Muscle layer of colon (tissue), 2 donors: ENCODE measurements at regions not wholly inside any gene's neighbourhood (a gene's known extent, or its start where the extent isn't known, plus 50 kb on each side); places are given as distances from the start of the nearest gene placed in this dataset.
"Not testable (repeated sequence)": the region's sequence is repeated elsewhere in the genome, so short reads cannot be mapped to it uniquely, and the experiment has no call there.

Source experiments
- H3K27ac ChIP-seq: one replicate; pipeline ENCODE4 v1.7.0; 2013; ENCODE audit warnings: low read depth, mild to moderate bottlenecking, low read length, moderate library complexity
- H3K27me3 ChIP-seq, 2 donors: one replicate each; pipeline ENCODE4 v1.7.0; 2013; ENCODE audit warnings: low read length in 2 of 2, mild to moderate bottlenecking in 2 of 2; ENCODE audit not compliant: insufficient read depth in 2 of 2, control insufficient read depth in 1 of 2
- H3K36me3 ChIP-seq: one replicate; pipeline ENCODE4 v1.7.0; 2013; ENCODE audit warnings: mild to moderate bottlenecking, low read length; ENCODE audit not compliant: insufficient read depth
- H3K4me1 ChIP-seq: one replicate; pipeline ENCODE4 v1.7.0; 2013; ENCODE audit warnings: mild to moderate bottlenecking, low read length; ENCODE audit not compliant: insufficient read depth
- H3K4me3 ChIP-seq, 2 donors: one replicate each; pipeline ENCODE4 v1.7.0; 2013; ENCODE audit warnings: low read length in 2 of 2, low read depth in 1 of 2, mild to moderate bottlenecking in 1 of 2, moderate library complexity in 1 of 2
- H3K9ac ChIP-seq: one replicate; pipeline ENCODE4 v1.7.0; 2013; ENCODE audit warnings: low read length
- H3K9me3 ChIP-seq: one replicate; pipeline ENCODE4 v1.7.0; 2013; ENCODE audit warnings: mild to moderate bottlenecking, low read length
- donor health status: abdominal sarcoma.
- donor health status: Adenocarcinoma of cecum.

DNA sequence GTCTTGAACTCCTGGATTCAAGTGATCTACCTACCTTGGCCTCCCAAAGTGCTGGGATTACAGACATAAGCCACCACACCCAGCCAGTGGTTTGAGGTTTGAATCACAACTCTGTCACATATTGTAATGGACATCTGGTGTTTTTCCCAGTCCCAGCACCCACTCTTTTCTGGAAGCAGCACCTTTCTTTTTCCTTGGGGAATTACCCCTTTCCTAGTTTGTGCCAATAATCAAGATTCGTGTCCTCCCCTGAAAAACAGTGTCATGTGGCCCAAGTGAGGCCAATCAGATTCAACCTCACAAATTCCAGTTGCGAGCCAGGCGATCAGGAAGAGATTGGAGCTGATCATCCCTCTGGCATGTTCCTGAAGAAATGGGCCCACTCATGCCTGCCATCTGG lies 71.7 kb upstream of the SGK1 start:
- no peaks in the 10 kb centered on the region for H3K4me1 ChIP-seq
- H3K4me3 ChIP-seq, result no peak overlapping the region
- no peak overlapping the region for H3K27ac ChIP-seq
- H3K36me3 ChIP-seq, result no peaks in the 10 kb centered on the region
- no peak overlapping the region for H3K9ac ChIP-seq
- no peaks in the 10 kb centered on the region for H3K9me3 ChIP-seq
- no peaks in the 10 kb centered on the region for H3K27me3 ChIP-seq

DNA sequence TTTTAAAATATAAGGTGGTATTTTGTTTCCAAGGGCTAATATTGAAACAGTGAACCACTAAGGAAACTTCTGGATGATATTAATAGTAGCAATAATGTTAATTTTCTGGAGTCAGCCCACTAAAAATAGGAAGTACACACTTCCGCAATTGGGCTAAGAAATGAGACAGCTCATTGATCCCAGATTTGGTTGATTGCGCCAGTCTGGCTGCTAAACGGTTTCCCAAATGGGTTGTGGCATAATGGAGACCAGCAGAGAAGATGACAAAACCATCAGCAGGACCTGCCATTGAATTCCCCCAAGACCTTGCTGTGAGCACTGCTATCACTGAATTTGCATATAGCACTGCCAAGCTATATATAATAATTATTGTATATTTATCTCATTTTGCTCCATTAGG lies 71.2 kb upstream of the SGK1 start:
- Histone ChIP-seq H3K36me3 (no peaks in the 10 kb centered on the region), H3K4me3 (no peak overlapping the region), H3K9me3 (no peaks in the 10 kb centered on the region), H3K27me3 (no peaks in the 10 kb centered on the region), H3K4me1 (no peaks in the 10 kb centered on the region), H3K27ac (no peak overlapping the region), H3K9ac (no peak overlapping the region)

DNA sequence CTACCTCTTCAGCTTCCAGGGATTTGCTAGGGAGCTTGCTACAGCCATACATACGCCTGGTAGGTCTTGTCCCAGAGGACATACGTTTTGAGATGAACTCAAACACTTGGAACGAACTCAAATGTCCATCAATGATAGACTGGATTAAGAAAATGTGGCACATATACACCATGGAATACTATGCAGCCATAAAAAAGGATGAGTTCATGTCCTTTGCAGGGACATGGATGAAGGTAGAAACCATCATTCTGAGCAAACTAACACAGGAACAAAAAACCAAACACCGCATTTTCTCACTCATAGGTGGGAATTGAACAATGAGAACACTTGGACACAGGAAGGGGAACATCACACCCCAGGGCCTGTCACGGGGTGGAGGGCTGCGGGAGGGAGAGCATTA lies 68.6 kb upstream of the SGK1 start:
- not testable (repeated sequence) for H3K27me3 ChIP-seq, H3K9me3 ChIP-seq, H3K4me3 ChIP-seq, H3K36me3 ChIP-seq, H3K27ac ChIP-seq, H3K4me1 ChIP-seq, H3K9ac ChIP-seq

DNA sequence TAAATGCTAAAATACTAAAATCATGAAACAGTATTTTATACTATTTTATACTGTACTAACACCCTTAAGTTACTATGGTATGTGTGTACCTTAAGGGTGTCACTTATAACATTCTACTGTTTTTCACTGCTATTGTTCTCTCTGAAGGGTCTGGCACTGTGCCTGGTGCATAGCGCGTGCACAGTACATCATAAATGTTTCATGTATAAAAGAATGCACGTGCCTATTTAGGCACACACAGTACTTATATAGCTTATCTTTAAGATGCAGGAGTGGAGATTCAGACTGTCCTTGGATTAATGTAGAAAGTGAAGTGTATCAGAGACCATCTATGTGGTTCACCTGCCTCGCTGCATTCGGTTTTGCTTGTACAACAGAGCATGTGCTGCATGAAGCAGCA lies 64.0 kb upstream of the SGK1 start:
- no peaks in the 10 kb centered on the region for H3K27me3 ChIP-seq
- no peak overlapping the region for H3K4me3 ChIP-seq
- no peaks in the 10 kb centered on the region for H3K9me3 ChIP-seq
- H3K27ac ChIP-seq, result no peak overlapping the region
- no peaks in the 10 kb centered on the region for H3K4me1 ChIP-seq
- no peak overlapping the region for H3K9ac ChIP-seq
- H3K36me3 ChIP-seq, result no peaks in the 10 kb centered on the region

DNA sequence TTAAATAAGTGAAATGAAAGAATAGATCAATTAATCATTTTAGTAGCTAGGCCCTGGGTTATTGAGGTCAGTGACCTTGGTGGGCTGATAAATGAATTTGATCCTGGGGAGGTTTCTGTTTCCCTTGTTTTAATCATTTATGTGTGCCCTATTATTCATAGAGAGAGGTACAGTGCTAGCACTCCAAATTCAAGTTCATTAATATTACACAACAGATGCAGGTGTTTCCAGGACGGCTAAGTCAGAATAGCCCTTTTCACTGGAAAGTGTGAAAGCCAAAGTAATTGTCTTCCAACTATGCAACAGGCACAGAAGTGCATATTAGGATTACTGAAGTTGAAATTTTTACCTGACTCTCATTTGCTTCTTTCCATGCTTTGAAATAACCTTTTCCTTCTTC lies 61.7 kb upstream of the SGK1 start:
- Histone ChIP-seq H3K9me3 (no peaks in the 10 kb centered on the region), H3K4me1 (no peaks in the 10 kb centered on the region), H3K27me3 (no peaks in the 10 kb centered on the region), H3K4me3 (no peak overlapping the region), H3K27ac (no peak overlapping the region), H3K36me3 (no peaks in the 10 kb centered on the region), H3K9ac (no peak overlapping the region)

DNA sequence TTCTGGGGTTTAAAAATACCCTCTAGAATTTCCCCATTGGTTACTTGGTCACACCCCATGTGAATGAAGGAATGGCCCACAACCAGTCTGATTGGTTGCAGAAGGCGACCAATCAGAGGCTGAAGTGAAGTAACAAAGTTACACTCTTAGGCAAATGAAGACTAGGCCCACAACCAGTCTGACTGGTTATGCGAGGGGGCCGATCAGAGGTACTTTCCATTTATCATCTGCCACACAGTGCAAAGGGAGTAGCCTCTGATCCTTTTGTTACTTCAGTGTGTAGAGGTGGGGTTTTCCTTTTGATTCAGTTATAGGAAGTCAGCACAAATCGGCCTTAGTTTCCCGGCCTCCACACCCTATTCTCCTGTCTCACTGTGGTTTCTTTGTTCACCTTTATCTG lies 61.2 kb upstream of the SGK1 start:
- Histone ChIP-seq H3K4me3 (no peak overlapping the region), H3K4me1 (no peaks in the 10 kb centered on the region), H3K27me3 (no peaks in the 10 kb centered on the region), H3K27ac (no peak overlapping the region), H3K9me3 (no peaks in the 10 kb centered on the region), H3K9ac (no peak overlapping the region), H3K36me3 (no peaks in the 10 kb centered on the region)

DNA sequence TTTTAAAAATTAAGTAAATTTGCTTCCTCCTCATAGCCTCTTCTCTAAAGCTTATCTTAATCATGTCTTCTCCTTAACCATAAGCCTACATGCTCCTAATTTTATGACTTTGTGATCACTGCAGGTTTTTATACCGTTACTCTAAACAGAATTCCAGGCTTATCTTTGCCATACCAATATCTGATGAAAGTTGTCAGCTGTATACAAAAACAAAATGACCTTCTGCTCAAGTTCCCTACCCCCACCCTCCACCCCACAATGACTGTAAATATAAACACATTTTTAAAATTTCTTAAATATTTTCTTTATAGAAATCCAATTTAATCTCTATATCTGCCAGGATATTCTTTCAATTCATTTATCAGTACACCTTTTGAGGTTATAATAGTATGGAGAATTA lies 60.5 kb upstream of the SGK1 start:
- Histone ChIP-seq H3K4me1 (no peaks in the 10 kb centered on the region), H3K36me3 (no peaks in the 10 kb centered on the region), H3K27ac (no peak overlapping the region), H3K9ac (no peak overlapping the region), H3K9me3 (no peaks in the 10 kb centered on the region), H3K27me3 (no peaks in the 10 kb centered on the region), H3K4me3 (no peak overlapping the region)

DNA sequence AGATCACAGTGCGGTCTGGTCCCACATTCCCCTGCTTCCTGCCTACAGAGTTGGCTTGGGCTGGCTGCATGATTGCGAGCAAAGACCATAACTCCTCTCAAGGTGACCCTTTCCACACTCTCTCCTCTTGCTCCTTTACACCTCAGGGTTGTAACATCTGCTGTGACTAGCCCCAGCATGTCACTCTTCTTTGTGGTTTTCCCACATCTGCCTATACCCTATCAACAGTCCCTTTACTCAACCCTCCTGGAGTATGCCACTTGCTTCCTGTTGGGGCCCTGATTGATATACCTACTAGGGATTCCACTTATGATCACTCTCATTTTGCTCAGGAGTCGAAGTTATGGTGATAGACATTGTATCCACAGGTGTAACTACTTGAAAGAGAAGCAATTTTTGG lies 58.9 kb upstream of the SGK1 start:
- H3K27ac ChIP-seq, result no peak overlapping the region
- H3K4me3 ChIP-seq, result no peak overlapping the region
- no peaks in the 10 kb centered on the region for H3K9me3 ChIP-seq
- no peaks in the 10 kb centered on the region for H3K27me3 ChIP-seq
- no peaks in the 10 kb centered on the region for H3K4me1 ChIP-seq
- H3K9ac ChIP-seq, result no peak overlapping the region
- H3K36me3 ChIP-seq, result no peaks in the 10 kb centered on the region

DNA sequence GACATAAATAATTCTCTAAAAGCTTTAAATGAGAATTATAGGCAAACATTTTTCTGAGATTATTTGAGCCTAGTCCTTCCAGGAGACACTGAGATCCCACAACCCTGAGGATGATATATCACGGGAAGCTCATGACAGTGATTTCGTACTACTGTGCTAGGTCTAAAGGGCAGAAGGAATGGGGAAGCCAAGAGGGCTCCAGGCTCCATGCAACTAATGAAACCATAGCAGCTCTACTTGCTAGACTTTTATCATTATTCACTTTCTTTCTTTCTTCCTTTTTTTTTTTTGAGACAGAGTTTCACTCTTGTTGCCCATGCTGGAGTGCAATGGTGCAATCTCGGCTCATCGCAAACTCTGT lies 57.3 kb upstream of the SGK1 start:
- Histone ChIP-seq H3K27ac (no peak overlapping the region), H3K9ac (no peak overlapping the region), H3K27me3 (no peaks in the 10 kb centered on the region), H3K4me1 (no peaks in the 10 kb centered on the region), H3K4me3 (no peak overlapping the region), H3K9me3 (no peaks in the 10 kb centered on the region), H3K36me3 (no peaks in the 10 kb centered on the region)

DNA sequence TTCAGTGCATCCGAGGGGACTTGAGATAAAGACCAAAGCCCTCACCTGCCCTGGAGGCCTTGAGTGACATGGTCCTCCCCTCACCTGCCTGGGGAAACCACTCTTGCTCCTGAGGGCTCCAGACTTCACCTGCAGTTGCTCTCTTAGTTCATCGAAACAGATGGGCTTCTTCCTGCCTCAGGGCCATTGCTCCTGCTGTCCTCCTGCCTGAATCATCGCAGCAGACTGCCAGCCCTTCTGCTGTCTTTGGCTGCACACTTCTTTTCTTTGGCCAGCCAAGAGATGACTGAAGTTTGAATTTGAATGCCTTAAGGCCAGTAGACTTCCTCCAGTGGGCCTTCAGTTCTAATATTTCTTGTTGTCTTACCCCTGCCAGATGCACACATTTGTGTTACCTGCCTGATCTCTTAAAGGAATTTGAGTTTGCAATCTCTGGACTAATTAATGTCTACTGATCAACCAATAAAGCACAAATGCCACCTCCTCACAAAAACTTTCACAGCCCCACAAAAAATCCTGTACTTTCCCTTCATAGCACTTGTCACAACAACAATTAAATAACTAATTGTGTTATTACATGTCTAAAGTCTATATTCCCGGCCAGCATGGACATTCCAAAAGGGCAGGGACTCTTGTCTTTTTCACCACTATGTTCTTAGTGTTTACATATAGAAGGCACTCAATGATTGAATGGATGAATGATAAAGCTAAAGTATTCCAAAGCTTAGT lies 56.7 kb upstream of the SGK1 start:
- H3K9ac ChIP-seq, result no peak overlapping the region
- no peaks in the 10 kb centered on the region for H3K27me3 ChIP-seq
- H3K9me3 ChIP-seq, result no peaks in the 10 kb centered on the region
- no peaks in the 10 kb centered on the region for H3K36me3 ChIP-seq
- no peaks in the 10 kb centered on the region for H3K4me1 ChIP-seq
- no peak overlapping the region for H3K4me3 ChIP-seq
- no peak overlapping the region for H3K27ac ChIP-seq

DNA sequence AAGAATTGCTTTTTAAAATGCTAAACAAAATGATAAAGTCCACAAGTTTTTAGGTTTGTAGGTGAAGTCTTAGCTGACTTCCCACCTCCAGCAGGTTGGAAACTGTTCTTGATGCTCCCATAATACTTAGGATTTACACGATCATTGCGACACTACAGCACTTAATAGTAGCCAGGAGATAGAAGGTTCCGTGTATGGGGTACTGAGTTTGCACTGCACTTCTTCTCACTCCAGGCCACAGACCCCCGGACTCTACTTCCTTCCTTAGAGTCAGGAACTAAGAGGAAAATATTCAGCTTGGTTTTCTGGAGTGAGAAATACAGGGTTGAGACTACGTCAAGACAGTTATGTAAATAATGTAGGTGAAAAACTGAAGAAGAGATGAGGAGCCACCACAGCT lies 56.1 kb upstream of the SGK1 start:
- Histone ChIP-seq H3K4me3 (no peak overlapping the region), H3K9ac (no peak overlapping the region), H3K27me3 (no peaks in the 10 kb centered on the region), H3K36me3 (no peaks in the 10 kb centered on the region), H3K27ac (no peak overlapping the region), H3K4me1 (no peaks in the 10 kb centered on the region), H3K9me3 (no peaks in the 10 kb centered on the region)

DNA sequence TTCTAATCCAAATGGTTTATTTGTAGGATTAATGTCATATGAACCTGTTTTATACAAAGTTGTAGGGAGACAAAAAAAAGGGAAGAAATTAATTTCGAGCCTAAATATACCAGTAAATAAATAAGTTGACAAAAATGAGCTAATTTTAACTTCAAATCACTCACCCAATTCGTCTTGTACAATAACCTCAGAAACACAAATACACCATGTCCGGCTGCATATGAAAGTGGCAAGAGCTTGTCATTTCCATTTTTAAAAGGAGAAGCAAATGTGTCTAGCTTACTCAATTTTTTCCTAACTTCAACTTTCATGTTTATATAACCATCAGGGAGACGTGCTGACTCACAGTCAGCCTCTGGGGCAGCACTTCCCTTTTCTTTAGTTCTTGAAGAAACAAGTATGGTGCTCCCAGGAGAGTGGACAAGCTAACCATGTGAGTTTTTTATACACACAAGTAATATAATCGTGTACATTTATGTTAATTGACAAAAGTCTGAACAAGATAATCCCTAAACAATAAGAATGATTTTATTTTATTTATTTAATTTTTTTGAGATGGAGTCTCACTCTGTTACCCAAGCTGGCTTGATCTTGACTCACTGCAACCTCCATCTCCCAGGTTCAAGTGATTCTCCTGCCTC lies 55.5 kb upstream of the SGK1 start:
- no peaks in the 10 kb centered on the region for H3K4me1 ChIP-seq
- no peak overlapping the region for H3K27ac ChIP-seq
- H3K9me3 ChIP-seq, result no peaks in the 10 kb centered on the region
- no peaks in the 10 kb centered on the region for H3K27me3 ChIP-seq
- no peak overlapping the region for H3K9ac ChIP-seq
- H3K36me3 ChIP-seq, result no peaks in the 10 kb centered on the region
- H3K4me3 ChIP-seq, result no peak overlapping the region
